Left renal cortex interstitium (tissue), 4 donors: ENCODE measurements at regions not wholly inside any gene's neighbourhood (a gene's known extent, or its start where the extent isn't known, plus 50 kb on each side); places are given as distances from the start of the nearest gene placed in this dataset.

Source experiments
- DNase-seq, 4 donors: peaks; one replicate each; pipeline ENCODE4 v3.0.0-alpha.2; 2013; ENCODE audit warnings: low read depth in 4 of 4, low spot score in 2 of 4, missing footprints in 1 of 4

- no peak for DNase-seq
Measured at GRCh38 chr4:71268166-71268565, 70.7 kb upstream of the SLC4A4 start.

- no peak for DNase-seq
Measured at GRCh38 chr4:71269233-71269632, 69.6 kb upstream of the SLC4A4 start.

DNA sequence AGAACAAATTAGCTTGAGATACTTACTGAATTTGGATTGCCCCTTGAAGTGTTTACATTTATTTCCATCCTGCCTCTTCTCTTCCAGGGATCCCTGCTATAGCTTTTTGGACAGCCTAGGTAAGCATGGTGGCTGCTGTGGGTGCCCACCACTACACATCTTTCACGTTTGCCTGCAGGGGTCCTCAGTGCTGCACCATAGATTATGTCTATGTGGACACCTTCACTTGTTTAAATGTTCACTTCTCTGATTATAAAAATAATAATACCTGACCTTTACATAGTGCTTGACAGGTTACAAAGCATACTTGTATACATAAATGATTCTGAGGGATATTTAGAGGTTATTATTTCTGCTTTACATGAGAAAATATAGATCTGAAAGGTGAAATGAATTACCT, 67.9 kb upstream of the SLC4A4 start:
- peak in 1 of 4 donors; percentile 19 for DNase-seq

DNA sequence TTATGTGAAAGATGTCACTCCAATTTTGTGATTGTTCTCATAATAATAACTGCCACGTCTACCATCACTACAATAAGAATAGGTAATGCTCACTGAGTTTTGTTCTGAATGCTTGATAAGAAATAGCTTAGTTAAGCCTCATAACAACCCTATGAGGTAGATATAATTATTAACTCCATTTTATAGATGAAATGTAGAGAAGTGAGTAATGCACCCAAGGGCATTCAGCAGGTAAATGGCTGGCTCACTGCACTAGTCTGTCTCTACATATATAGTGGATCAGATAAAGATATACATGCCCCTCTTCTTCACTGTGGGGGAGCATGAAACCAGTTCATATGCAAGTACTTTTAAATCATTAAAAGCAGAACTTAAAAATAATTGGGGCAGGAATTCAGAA, 65.8 kb upstream of the SLC4A4 start:
- DNase-seq = no peak

DNA sequence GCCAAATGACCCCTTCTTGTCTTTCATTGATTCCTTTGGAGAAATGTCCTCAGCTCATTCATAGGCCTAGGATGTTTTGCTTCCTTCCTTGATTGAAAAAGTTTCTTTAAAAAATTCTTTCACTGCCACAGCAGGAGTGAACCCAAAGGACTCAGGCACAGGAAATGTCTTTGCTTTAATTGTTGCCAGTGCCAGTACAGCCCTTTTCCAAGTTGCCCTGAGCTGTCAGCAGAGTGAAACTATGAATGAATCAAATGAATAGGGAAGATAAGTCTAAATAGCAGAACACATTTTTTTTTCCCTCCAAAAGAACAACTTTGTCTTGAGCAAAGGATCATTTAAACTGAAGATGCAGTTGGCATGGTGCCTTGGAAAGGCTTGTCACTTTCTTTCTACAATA, 63.8 kb upstream of the SLC4A4 start:
- no peak for DNase-seq

- no peak for DNase-seq
Measured at GRCh38 chr4:71275570-71275969, 63.2 kb upstream of the SLC4A4 start.

GRCh38 chr4:71277353-71277752, 61.5 kb upstream of the SLC4A4 start:
- no peak for DNase-seq

DNA sequence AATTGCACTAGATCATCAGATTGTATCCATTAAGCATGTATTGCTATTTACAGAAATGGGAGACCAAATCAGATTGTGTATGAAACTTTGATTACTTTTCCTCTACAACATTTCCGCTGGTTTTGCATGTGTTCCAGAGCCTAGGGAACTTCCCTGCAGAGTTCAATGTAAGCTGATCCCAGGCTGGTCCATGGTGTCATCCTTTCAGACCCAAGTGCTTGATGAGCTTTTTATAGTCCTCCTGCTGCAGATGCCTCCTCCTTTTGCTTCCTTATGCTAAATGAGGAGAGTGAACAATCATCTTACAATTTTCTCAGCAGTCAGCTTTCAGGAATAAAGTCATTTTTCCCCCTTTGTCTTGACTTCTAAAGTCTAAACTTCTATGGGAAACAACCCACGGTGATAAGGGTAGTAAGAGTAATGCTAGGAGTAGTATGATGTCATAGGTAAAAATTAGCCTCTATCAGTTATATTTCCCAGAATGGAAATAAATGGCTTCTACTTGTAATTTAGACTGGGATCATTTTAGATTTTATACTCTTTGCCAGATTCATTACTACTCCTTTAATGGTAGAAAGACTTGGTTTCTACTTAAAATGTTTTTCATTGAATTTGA, 55.1 kb upstream of the SLC4A4 start:
- DNase-seq = no peak

- no peak for DNase-seq
Measured at GRCh38 chr4:71287305-71287704, 51.5 kb upstream of the SLC4A4 start.

DNA sequence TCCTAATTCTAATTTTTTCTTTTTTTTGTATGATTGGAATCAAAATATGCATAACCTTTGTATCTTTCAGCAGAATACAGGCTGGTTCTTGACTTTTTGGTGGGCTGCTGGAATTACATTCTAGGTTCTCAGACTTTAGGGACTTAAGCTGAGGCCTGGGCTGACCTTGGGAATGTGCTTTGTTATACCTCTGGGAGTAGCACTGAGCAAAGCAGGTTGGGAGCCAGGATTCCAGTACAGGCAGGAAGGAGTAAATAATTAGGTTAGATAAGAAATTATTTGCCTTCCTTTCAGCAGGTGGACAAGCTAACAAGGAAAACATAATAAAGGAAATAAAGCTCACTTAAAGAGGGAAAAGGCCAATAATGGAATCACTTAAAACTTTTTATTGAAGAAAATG, 49.9 kb upstream of the SLC4A4 start:
- no peak for DNase-seq
